Naive thymus-derived CD4-positive, alpha-beta T cell (primary cell): ENCODE measurements at regions not wholly inside any gene's neighbourhood (a gene's known extent, or its start where the extent isn't known, plus 50 kb on each side); places are given as distances from the start of the nearest gene placed in this dataset.

Experiments
- ATAC-seq: fragments of 150-1000 bp; cut with Tn5 transposase; 2 replicates; pipeline ENCODE4 v1.10.0; 2021; ENCODE audit warnings: mild to moderate bottlenecking, moderate library complexity
- CTCF ChIA-PET: fragments of 350-600 bp; sonication (Branson Sonifier 250); formaldehyde crosslinking; loops from one replicate; lab custom pipeline; 2021; ENCODE audit warnings: antibody characterized with exemption; lab: Charles Lee
- POLR2A ChIA-PET: fragments of 350-600 bp; sonication (Branson Sonifier 250); formaldehyde crosslinking; loops from one replicate; lab custom pipeline; 2021; ENCODE audit warnings: antibody characterized with exemption, inconsistent platforms; lab: Charles Lee
- DNase-seq, 9 donors: peaks; one replicate each; pipeline versions ENCODE4 v3.0.0 to v3.0.0-alpha.2; 2020 to 2022; ENCODE audit warnings: mixed read lengths in 1 of 9
- H3K27ac ChIP-seq: one replicate; pipeline ENCODE4 v1.7.0; 2013; ENCODE audit warnings: mild to moderate bottlenecking, low read depth, low read length, moderate library complexity
- H3K27me3 ChIP-seq, 2 donors: one replicate each; pipeline ENCODE4 v1.7.0; 2013; ENCODE audit warnings: low read length in 2 of 2, mild to moderate bottlenecking in 2 of 2, moderate library complexity in 2 of 2; ENCODE audit not compliant: control insufficient read depth in 2 of 2, insufficient read depth in 2 of 2
- H3K36me3 ChIP-seq, 3 experiments: 1 replicate in 2 of 3; 2 replicates in 1 of 3; pipeline ENCODE4 v1.7.0; 2013; ENCODE audit warnings: low read length in 3 of 3, mild to moderate bottlenecking in 3 of 3, moderate library complexity in 1 of 3; ENCODE audit not compliant: insufficient read depth in 3 of 3, control insufficient read depth in 2 of 3
- H3K4me1 ChIP-seq, 2 donors: one replicate each; pipeline ENCODE4 v1.7.0; 2013; ENCODE audit warnings: low read length in 2 of 2, mild to moderate bottlenecking in 2 of 2, moderate library complexity in 1 of 2; ENCODE audit not compliant: control insufficient read depth in 2 of 2, insufficient read depth in 2 of 2
- H3K4me3 ChIP-seq: 2 replicates; pipeline ENCODE4 v1.7.0; 2013; ENCODE audit warnings: mild to moderate bottlenecking, low read length
- H3K9me3 ChIP-seq, 3 experiments: 1 replicate in 2 of 3; 2 replicates in 1 of 3; pipeline ENCODE4 v1.7.0; 2013; ENCODE audit warnings: low read length in 3 of 3; ENCODE audit not compliant: control insufficient read depth in 2 of 3
- H3K27ac Mint-ChIP-seq, 9 donors: one replicate each; pipeline ENCODE4 v1.8.0; 2020 to 2022; ENCODE audit warnings: mixed read lengths in 9 of 9, mild to moderate bottlenecking in 8 of 9, moderate library complexity in 5 of 9, inconsistent platforms in 2 of 9
- H3K27me3 Mint-ChIP-seq, 5 donors: one replicate each; pipeline ENCODE4 v1.8.0; 2021 to 2022; ENCODE audit warnings: mixed read lengths in 5 of 5, mild to moderate bottlenecking in 1 of 5
- H3K36me3 Mint-ChIP-seq, 5 donors: one replicate each; pipeline ENCODE4 v1.8.0; 2020 to 2022; ENCODE audit warnings: mixed read lengths in 5 of 5, mild to moderate bottlenecking in 3 of 5, inconsistent platforms in 1 of 5
- H3K4me1 Mint-ChIP-seq, 7 donors: one replicate each; pipeline ENCODE4 v1.8.0; 2020 to 2022; ENCODE audit warnings: mixed read lengths in 7 of 7, mild to moderate bottlenecking in 3 of 7, inconsistent platforms in 1 of 7
- H3K4me3 Mint-ChIP-seq, 10 donors: one replicate each; pipeline ENCODE4 v1.8.0; 2020 to 2022; ENCODE audit warnings: mild to moderate bottlenecking in 10 of 10, mixed read lengths in 10 of 10, moderate library complexity in 6 of 10, inconsistent platforms in 2 of 10
- H3K9me3 Mint-ChIP-seq, 11 donors: one replicate each; pipeline ENCODE4 v1.8.0; 2020 to 2022; ENCODE audit warnings: mixed read lengths in 11 of 11, mild to moderate bottlenecking in 4 of 11, inconsistent platforms in 1 of 11, moderate library complexity in 1 of 11
- intact Hi-C, 2 donors: fragments of 100-400 bp; cut with micrococcal nuclease; formaldehyde crosslinking; loops; one replicate each; pipeline ENCODE4 v1.15.1; 2023

GRCh38 chr6:23073821-23074220 lies 504.5 kb downstream of the HDGFL1 start:
- Mint-ChIP-seq H3K27ac (no peak overlapping the region), H3K27me3 (no peaks in the 10 kb centered on the region), H3K9me3 (peaks cover 0 to 21% (median 5%) of the 10 kb centered on the region in 11 donors), H3K4me3 (no peak overlapping the region), H3K4me1 (no peaks in the 10 kb centered on the region), H3K36me3 (peaks cover 0 to 3% (median 0%) of the 10 kb centered on the region in 5 donors)
- ChIA-PET CTCF (no interaction called here), POLR2A (no interaction called here)
- ATAC-seq (no peak), DNase-seq (no peak)
- Histone ChIP-seq H3K36me3 (no peaks in the 10 kb centered on the region), H3K4me3 (no peak overlapping the region), H3K27ac (no peak overlapping the region), H3K9me3 (no peaks in the 10 kb centered on the region), H3K27me3 (no peaks in the 10 kb centered on the region), H3K4me1 (no peaks in the 10 kb centered on the region)
- intact Hi-C loops: no loop called here

GRCh38 chr6:23077772-23078171 lies 508.4 kb downstream of the HDGFL1 start:
- no peaks in the 10 kb centered on the region for H3K36me3 ChIP-seq
- CTCF ChIA-PET: no interaction called here
- H3K9me3 Mint-ChIP-seq: peaks cover 0 to 13% (median 0%) of the 10 kb centered on the region in 11 donors

GRCh38 chr6:23081701-23082100 lies 512.3 kb downstream of the HDGFL1 start:
- POLR2A ChIA-PET: no interaction called here
- intact Hi-C loops: no loop called here
- CTCF ChIA-PET: no interaction called here
- H3K9me3 ChIP-seq: no peaks in the 10 kb centered on the region
- H3K27ac ChIP-seq: no peak overlapping the region
- H3K4me3 Mint-ChIP-seq: no peak overlapping the region
- no peaks in the 10 kb centered on the region for H3K36me3 Mint-ChIP-seq
- no peak overlapping the region for H3K27ac Mint-ChIP-seq
- no peaks in the 10 kb centered on the region for H3K4me1 Mint-ChIP-seq
- H3K27me3 ChIP-seq: no peaks in the 10 kb centered on the region
- peaks cover 0 to 12% (median 0%) of the 10 kb centered on the region in 11 donors for H3K9me3 Mint-ChIP-seq
- ATAC-seq (no peak), DNase-seq (no peak)
- no peak overlapping the region for H3K4me3 ChIP-seq
- no peaks in the 10 kb centered on the region for H3K36me3 ChIP-seq
- H3K4me1 ChIP-seq: no peaks in the 10 kb centered on the region
- no peaks in the 10 kb centered on the region for H3K27me3 Mint-ChIP-seq

More at GRCh38 chr6:23077772-23078171, 508.4 kb downstream of the HDGFL1 start:
- Mint-ChIP-seq H3K27me3 (no peaks in the 10 kb centered on the region), H3K36me3 (peaks cover 0 to 3% (median 0%) of the 10 kb centered on the region in 5 donors), H3K4me1 (no peaks in the 10 kb centered on the region), H3K4me3 (no peak overlapping the region), H3K27ac (no peak overlapping the region)
- intact Hi-C loops: no loop called here
- H3K9me3 ChIP-seq: no peaks in the 10 kb centered on the region
- no peaks in the 10 kb centered on the region for H3K27me3 ChIP-seq
- POLR2A ChIA-PET: no interaction called here
- no peak overlapping the region for H3K4me3 ChIP-seq
- ATAC-seq (no peak), DNase-seq (no peak)
- no peak overlapping the region for H3K27ac ChIP-seq
- no peaks in the 10 kb centered on the region for H3K4me1 ChIP-seq

- ChIA-PET POLR2A (no interaction called here), CTCF (no interaction called here)
- Histone ChIP-seq H3K9me3 (no peaks in the 10 kb centered on the region), H3K27ac (no peak overlapping the region), H3K4me3 (no peak overlapping the region), H3K27me3 (no peaks in the 10 kb centered on the region), H3K36me3 (no peaks in the 10 kb centered on the region), H3K4me1 (no peaks in the 10 kb centered on the region)
- Mint-ChIP-seq H3K4me1 (no peaks in the 10 kb centered on the region), H3K36me3 (no peaks in the 10 kb centered on the region), H3K9me3 (peaks cover 0 to 5% (median 0%) of the 10 kb centered on the region in 11 donors), H3K4me3 (no peak overlapping the region), H3K27ac (no peak overlapping the region), H3K27me3 (no peaks in the 10 kb centered on the region)
- no peak for DNase-seq
- intact Hi-C loops: no loop called here
- no peak for ATAC-seq
Measured at GRCh38 chr6:23086100-23086499, 516.7 kb downstream of the HDGFL1 start.

- POLR2A ChIA-PET: no interaction called here
- H3K27ac ChIP-seq: no peak overlapping the region
- no peaks in the 10 kb centered on the region for H3K9me3 ChIP-seq
- no peak overlapping the region for H3K27ac Mint-ChIP-seq
- H3K4me3 ChIP-seq: no peak overlapping the region
- no peaks in the 10 kb centered on the region for H3K4me1 ChIP-seq
- H3K27me3 ChIP-seq: no peaks in the 10 kb centered on the region
- no peaks in the 10 kb centered on the region for H3K4me1 Mint-ChIP-seq
- ATAC-seq (no peak), DNase-seq (no peak)
- peaks cover 0 to 9% (median 0%) of the 10 kb centered on the region in 5 donors for H3K27me3 Mint-ChIP-seq
- intact Hi-C loops: no loop called here
- peaks cover 0 to 10% (median 0%) of the 10 kb centered on the region in 11 donors for H3K9me3 Mint-ChIP-seq
- H3K36me3 Mint-ChIP-seq: no peaks in the 10 kb centered on the region
- CTCF ChIA-PET: no interaction called here
- no peak overlapping the region for H3K4me3 Mint-ChIP-seq
- no peaks in the 10 kb centered on the region for H3K36me3 ChIP-seq
Measured at GRCh38 chr6:23087471-23087870, 518.1 kb downstream of the HDGFL1 start.

- Histone ChIP-seq H3K27me3 (no peaks in the 10 kb centered on the region), H3K27ac (no peak overlapping the region), H3K9me3 (no peaks in the 10 kb centered on the region), H3K4me3 (no peak overlapping the region), H3K4me1 (no peaks in the 10 kb centered on the region), H3K36me3 (no peaks in the 10 kb centered on the region)
- peaks cover 0 to 9% (median 0%) of the 10 kb centered on the region in 5 donors for H3K27me3 Mint-ChIP-seq
- no peak overlapping the region for H3K27ac Mint-ChIP-seq
- no peak overlapping the region for H3K4me3 Mint-ChIP-seq
- no peak for DNase-seq
- no peaks in the 10 kb centered on the region for H3K36me3 Mint-ChIP-seq
- intact Hi-C loops: no loop called here
- ChIA-PET POLR2A (no interaction called here), CTCF (no interaction called here)
- peaks cover 0 to 15% (median 0%) of the 10 kb centered on the region in 11 donors for H3K9me3 Mint-ChIP-seq
- ATAC-seq: no peak
- H3K4me1 Mint-ChIP-seq: no peaks in the 10 kb centered on the region
Measured at GRCh38 chr6:23088761-23089160, 519.4 kb downstream of the HDGFL1 start.

GRCh38 chr6:23089981-23090380 lies 520.6 kb downstream of the HDGFL1 start:
- Mint-ChIP-seq H3K27me3 (peaks cover 0 to 9% (median 0%) of the 10 kb centered on the region in 5 donors), H3K36me3 (no peaks in the 10 kb centered on the region), H3K4me3 (no peak overlapping the region), H3K9me3 (peaks cover 0 to 20% (median 3%) of the 10 kb centered on the region in 11 donors), H3K27ac (no peak overlapping the region), H3K4me1 (no peaks in the 10 kb centered on the region)
- no peaks in the 10 kb centered on the region for H3K36me3 ChIP-seq
- no peak for DNase-seq
- H3K4me3 ChIP-seq: no peak overlapping the region
- H3K4me1 ChIP-seq: no peaks in the 10 kb centered on the region
- H3K27ac ChIP-seq: no peak overlapping the region
- H3K9me3 ChIP-seq: no peaks in the 10 kb centered on the region
- intact Hi-C loops: no loop called here
- POLR2A ChIA-PET: no interaction called here
- CTCF ChIA-PET: no interaction called here
- ATAC-seq: no peak
- H3K27me3 ChIP-seq: no peaks in the 10 kb centered on the region
